GOT3 (cell line): ENCODE measurements at regions not wholly inside any gene's neighbourhood (a gene's known extent, or its start where the extent isn't known, plus 50 kb on each side); places are given as distances from the start of the nearest gene placed in this dataset.

Source experiments
- DNase-seq: peaks from one replicate; lab custom pipeline; 2025; ENCODE audit warnings: mixed read lengths; lab: John Stamatoyannopoulos, UW

DNA sequence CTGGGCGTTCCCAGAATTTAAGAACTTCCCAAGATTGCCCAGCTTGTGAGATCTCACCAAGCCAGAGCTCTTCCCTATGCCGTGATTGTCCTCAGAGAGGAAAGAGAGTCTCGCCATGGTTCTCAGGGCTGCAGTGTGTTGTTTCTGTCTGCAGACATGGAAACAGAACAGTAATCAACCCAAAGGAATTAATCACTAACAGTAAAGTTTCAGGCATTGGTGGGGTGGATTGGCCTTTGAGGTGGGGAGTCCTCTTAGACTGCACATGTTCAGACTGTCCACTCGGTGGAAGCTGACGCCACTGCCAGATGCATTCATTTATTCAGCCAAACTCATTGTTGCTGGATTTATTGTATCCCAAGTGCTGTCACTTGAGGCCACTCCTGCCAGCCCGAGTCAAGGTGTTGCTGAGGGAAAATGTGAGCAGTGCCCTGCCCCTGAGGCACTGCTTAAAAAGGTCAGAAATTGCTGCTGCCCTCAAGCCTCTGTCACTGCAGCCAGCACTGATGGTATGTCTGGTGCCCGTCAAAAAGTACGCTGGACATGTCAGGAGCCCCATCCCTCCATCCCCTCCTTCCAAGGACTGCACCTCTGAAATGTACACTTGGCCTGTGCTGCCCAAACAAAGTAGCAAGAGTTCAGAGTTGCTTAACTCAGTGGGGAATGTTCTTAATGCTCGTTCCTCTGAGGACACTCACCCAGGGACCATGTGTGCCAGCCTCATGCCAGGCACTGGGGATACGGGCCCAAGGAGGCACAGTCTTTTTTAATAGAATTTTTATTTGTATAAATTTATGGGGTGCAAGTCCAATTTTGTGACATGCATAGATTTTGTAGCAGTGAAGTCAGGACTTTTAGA, 201.0 kb downstream of the GLI2 start:
- no peak for DNase-seq

DNA sequence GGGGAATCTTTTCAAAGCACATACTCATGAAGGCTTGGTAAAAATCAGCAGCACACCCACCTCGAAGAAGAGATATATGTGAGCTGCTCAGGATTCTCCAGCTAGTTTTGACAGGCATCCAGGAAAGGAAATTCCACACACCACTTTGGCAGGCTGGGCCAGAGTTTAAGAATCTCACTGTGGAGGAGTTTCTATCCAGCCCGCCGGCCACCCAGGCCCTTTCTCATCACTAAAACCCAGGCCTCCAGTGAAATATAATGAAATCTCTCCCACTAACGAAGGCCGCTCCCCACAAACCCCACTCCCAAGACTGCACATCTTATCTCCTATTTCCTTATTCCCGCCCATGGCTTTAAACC, 202.0 kb downstream of the GLI2 start:
- no peak for DNase-seq

DNA sequence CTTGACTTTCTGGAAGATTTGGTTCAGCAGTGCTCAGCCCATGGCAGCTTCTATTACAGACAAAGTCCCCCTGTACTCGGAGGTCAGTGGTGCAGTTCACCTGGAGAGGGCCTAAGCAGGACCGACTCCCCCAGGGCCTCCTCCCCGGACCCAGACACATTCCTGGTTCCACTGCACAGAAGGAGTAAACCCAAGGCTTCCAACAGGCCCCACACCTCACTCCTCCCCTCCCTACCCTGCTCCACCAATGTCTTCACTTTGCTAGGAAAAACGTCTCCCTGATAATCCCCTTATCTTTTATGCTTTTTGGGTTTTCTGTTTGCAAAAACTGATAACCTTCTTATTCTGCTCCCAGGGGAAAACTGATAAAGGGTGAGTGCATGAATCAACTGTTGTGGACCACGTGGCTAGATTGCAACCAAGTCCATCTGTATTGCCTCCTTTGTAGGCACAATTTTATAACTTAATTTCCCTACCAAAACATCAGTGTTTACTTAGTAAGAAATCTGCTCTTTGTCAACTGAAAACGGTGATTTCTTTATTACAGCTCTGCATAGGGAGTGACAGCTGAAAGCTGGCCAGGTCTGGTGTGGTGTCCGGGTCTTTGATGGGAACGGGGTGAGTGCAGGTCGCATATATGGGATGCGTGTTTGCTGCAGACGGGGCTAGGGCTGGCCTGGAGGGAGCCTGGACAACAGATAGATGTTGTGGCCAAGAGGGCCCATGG, 202.5 kb downstream of the GLI2 start:
- DNase-seq = no peak

DNA sequence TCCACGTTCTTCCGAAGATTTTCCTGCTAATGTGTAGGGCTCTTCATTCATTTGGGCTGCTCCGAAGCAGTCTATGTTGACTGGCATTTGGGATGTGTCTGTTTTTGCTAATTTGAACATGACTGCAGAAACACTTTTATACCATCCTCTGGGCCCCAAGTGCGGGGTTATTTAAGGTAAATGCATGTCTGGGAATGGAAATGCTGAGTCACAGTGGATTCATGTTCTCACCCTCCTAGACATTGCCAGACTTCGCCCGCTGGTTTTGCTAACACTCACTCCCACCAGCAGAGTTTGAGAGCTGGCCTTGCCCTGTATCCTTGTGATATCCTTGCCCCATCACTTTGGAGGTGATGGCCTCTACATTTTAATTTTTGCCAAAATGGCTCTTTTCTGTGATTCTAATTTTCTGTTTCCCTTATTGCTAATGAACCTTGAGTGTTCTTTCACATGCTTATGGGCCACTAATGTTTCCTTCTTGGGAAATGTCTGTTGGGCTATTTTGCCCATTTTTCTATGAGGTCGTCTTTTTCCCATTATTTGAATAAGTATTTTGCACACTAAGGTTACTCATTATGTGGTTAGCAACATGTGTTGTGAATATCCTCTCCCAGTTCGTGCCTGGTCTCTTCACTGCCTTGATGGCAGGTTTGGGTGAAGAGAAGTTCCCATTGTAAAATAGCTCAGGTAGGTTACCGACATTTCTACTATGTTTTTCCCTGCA, 204.1 kb downstream of the GLI2 start:
- no peak for DNase-seq

DNA sequence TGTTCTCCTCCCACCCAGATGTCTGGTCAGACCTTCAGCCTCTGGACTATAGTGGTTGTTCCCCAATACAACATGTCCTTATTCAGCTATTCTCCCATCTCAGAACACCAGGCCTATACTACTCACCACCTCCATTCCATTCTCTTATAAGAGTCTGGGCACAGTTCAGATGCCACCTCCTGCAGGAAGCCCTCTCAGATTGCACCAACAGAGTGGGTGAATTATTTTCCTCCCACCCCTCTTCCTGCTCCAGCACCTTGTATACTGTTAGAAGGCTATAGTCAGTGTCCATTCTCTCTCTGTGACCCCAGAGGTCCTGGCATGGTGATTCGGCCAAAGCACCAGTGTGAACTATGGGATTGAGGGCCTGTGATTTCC, 204.6 kb downstream of the GLI2 start:
- no peak for DNase-seq

DNA sequence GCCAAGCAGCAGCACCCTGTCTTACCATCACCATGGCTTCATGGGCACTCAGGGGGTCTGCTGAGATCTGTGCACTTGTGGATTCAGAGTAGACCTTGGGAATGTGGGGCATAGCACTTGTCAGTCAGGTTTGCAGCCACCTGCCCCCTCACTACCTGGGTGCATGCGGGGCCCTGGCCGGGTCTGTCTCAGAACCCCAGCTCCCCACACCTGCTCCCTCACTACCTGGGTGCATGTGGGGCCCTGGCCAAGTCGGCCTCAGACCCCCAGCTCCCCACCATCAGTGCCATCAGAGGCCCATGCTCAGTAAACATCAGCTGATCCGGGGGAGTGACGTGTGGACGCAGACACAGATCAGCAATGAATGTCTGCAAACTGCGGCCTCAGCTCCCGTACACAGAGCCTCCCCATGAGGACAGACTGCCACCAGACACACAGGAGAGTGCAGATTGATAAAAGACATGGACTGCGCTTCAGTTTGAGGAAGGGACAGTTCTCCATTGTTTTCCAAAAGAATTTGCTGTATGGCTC, 205.1 kb downstream of the GLI2 start:
- no peak for DNase-seq

DNA sequence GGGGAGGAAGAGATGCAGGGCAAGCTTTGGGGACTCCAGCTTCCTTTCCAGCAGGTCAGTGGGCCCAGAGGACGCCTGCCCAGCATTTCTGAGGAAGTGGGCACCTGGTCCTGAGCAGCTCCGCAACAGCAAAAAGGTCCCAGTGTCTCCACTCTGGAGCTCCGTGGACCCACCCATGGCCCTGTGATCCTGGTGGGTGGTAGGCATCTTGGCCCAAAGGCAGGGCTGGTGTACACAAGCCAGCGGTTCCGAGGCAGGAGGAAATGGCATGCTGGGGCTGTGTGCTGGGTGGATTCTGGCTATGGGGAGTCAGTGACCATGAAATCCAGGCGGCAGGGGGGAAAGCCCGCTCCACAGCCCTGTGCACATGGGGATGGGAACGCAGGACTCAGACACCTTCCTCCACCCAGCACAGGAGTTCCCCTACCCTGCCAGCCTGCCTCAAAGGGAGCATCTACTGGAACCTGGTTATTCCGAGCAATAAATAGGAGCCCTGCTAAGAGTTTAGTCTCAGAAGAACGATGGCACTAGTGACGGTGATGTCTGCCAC, 206.0 kb downstream of the GLI2 start:
- DNase-seq = no peak

DNA sequence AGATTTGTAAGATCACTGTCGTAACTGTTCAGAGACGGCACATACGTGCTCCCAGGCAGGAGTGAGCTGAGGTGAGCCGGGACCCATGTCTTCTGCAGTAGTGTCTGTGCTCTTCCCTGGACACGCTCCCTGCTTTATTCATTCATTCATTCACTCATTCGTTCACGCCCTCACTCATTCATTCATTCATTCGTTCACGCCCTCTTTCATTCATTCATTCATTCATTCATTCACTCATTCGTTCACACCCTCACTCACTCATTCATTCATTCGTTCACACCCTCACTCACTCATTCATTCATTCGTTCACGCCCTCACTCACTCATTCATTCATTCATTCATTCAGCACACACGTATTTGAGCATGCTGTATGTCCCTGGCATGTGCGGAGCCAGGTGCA, 207.0 kb downstream of the GLI2 start:
- DNase-seq = no peak

DNA sequence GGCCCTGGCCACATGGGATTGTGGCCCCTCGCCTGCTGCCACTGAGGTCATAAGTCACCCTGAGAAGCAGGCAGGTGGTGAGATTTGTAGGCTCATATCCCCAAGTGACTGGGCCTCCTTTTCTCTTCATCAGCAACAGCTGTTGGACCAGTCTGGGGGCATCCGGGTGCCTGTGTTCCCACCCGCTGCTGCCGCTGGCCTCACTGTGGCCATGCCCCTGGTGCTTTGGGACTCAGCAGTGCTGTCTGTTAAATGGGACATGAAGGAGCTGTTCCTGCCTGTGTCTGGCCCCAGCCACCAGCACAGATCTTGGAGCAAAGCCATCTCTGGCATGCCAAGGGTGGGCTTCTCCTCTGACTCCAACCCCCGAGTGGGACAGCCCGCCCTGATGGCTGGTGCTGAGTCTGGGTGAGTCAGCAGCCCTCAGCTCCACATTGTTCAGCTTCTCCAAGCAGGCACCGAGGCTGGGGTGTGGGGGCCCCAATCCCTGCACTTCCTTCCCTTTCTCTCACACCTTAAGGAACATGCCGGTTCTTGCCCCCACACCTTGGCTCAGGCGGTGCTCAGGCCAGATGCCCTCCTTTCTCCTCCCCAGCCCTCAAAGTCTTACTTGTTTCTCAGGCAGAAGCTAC, 207.9 kb downstream of the GLI2 start:
- no peak for DNase-seq

DNA sequence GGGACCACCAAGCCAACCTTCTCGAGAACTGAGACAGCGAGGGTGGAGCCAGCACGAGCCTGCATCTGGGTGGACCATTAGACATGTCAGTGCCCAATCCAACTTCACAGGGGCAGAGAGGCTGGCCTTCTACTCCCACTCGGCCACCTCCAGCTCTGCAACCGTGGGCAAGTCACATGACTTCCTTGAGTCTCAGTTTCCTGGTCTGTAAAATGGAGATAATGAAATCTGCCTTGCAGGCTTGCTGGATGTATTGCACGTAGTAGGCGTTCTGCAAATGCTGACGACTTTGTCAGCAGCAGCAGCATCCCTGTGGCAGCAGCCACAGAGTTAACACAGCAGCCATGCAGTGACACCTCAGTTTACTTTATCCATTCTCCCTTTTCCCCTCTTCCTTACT, 208.9 kb downstream of the GLI2 start:
- DNase-seq = no peak

DNA sequence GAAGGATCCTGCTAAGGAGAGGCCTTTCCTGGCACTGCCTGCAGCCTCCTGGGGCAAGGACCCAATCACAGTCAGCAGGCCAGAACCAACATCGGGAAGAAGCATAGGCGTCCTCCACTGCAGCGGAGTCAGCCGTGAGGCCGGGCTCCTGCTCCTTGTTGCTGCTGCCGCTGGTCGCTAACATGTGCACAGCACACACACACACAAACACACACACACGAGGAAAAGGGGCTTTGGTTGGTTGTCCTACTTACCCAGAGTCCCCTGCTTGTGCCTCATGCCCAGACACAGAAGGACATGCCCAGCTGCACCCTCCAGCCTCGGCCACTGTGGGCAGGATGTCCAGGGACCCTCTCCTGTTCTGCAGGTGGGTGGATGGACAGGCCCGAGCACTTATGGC, 209.4 kb downstream of the GLI2 start:
- no peak for DNase-seq

DNA sequence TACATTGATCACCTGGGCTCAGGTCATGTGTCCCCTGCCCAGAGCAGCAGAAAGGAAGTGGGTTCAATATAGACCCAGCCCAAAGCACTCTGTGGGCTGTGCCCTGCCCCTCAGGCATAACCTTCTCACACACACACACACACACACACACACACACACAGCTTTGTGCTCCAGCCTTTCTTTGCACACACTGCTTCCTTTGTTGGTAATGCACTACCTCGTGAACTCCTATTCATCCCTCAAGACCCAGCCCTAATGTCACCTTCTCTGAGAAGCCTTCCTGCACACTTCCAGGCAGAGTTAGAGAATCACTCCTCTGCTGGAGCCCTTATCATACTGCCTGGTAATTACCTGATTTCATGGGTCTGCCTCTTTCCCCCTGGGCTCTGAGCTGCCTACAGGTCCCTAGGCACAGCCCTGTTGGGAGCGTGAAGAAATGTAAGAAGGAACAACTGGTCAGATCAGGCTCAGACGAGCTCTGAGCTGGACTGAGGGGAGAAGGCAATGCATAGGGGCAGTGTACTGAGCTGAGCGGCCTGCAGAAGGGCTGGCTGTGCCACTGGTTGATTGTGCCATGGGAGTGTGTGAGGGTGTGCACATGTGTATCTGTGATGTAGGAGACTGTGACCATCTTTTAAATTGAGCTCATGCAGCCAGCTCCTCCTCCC, 210.3 kb downstream of the GLI2 start:
- no peak for DNase-seq

DNA sequence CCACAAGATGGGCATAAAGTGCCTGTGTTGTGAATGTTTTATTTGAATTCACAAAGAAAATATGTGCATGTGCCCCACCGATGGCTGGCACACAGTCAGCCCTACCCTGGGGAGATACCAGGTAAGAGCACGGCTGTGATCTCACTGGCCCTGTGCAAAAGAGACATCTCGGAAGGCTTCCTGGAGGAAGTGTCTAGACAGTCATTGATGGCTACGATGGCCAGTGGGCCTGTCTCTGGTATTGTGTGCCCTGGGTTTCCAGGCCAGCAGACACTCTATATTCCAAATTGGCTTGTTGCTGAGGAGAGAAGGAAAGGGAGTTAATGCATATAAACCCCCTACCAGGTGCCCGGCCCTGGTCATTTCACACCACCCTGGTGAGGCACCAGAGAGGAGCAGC, 211.7 kb downstream of the GLI2 start:
- no peak for DNase-seq

DNA sequence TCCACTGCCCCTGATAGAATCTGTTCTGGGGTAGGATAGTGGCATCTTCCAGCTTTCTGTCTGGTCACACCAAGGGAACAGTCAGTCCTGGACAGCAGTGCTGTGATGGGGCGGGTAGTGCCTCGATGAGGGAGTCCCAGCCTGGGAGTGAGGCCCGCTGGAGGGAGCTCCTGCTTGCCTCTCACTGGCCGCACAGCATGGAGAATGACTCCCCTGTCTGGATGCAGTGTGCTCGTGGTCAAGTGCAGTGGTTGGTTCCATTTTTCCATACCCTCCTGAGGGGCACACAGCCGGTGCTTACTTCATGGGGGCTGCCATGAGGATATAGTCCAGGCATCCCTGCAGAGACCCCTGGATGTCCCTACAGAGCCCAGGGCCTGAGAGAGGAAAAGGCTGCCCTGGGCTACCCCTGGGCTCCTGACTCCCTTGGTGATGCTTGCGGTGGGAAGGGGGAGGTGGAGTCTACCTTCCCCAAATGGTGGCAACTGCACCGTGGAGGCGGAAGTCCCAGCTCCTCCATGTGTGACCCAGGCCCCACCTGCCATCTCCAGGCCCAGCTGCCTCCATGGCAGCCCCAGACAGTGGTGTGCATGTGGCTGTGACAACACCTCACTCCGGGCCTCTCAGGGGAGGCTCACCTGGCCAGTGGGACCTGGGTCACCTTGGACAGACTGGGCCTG, 212.5 kb downstream of the GLI2 start:
- DNase-seq = no peak

DNA sequence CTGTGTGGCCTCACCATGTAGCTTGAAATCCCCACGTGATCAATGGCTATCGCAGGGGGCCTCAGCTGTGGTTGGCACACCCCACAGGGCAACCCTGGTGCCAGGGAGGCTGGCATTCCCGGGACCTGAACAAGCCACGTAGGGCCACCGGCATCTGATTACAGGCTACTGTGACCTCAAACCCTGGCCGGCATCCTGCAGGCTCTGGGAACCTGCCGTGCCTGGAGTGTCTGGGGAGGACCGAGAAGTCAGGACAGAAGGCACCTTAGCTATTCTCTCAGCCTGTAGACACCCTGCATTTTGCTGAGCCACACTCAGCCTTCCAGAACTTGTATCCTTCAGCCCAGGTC, 213.0 kb downstream of the GLI2 start:
- no peak for DNase-seq

DNA sequence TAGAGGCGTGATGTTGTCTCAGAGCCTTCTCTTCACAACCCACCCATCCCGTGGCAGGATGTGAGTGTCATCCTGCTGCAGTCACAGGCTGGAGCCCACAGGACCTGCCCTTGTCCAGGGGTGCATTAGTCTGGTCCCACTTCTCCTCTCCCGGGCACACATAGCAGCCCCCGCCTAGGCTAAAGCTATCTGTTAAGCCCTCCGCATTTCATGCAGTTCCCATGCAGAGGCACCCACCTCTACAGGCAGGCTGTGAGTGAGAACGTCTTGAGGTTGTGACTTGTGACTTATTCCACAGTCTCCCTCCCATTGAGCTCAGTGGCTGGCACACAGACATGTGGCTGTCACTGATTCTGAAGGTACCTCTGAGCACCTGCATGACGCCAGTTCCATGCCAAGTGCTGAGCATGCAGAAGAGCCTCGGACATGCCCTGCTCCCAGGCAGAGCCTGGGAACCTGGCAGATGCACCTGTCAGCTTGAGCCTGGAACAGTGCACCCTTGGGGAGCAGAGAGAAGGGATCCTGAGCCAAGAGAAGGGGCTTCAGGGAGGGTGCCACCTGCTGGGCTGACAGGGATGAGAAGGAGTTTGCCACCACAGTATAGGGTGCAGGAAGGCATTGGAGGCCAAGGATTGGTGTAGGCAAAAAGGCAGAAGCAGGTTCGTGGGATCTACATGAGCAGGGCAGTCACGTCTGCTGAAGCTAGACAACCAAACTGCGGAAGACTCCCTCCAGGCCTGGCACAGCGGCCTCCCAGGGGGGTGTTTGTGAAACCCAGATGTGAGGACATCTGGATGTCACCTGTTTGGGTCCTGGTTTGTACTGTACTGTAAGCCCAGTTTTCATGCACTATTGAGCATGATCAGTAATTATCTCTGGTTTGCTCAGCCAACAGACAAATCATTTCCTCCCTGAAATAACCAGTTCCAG, 213.6 kb downstream of the GLI2 start:
- DNase-seq = no peak

DNA sequence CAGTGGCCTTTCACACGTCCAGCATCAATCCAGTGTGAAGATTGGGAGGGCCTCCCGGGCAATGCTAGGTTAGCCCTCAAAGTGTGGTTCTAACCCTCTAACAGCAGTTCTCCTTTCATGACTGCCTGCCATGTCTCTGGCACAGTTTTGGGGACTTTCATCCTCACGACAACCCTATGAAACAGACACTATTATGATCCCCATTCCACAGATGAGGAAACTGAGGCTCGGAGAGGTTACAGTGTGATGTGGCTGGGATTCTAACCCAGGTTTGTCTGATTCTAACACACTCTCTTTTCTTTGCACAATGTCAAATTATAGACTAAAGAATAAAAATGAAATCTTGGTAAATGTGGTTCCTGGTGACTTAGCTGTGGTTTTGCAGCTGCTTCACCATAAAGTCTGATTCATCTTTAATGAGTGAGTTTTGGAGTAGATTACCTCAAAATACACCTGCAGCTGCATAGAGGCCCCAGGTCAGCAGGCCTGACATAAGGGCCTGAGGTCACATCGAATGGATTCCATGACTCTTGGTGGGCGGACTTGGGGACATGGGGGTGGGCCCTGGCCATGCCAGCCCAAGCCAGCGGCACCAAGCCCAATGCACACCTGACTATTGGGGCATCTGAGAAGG, 214.4 kb downstream of the GLI2 start:
- DNase-seq = no peak

DNA sequence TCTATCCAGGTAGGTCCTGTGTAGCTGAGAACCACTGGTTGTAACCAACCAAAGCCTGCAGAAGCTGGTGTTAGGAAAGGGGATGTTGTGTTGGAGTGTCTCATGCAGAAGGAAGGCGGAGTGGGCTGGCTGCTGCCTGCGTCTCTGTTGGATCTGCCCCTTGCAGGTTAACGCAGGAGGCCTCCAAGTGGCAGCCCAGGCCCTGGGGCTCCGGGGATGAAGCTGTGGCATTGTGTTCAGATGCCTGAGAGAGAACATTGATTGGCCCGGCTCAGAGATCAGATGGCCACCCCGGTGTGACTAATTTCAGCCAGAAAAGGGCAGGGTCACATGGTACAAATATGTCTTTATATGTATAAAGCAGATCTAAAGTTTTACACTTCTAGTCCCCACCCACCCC, 216.0 kb downstream of the GLI2 start:
- DNase-seq = no peak

DNA sequence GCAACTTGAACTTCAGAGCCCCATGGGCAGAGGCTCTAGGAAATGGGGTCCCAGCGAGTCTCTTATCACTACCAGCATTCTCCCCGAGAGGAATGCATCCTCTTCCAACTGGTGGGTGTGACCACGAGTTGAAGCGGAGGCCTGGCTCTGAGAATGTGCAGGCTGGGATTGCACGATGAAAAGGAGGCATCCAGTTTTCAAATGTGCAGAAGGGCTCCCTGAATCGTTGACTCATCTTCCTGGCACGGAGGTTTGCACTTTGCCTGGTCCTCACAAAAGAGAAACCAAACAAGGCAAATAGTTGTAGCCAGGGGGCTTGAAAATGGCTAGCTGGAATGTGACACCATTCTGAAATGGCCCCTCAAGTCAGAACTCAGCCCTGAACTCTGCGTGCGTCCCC, 216.7 kb downstream of the GLI2 start:
- no peak for DNase-seq
